GM21619 (cell line): ENCODE measurements at regions not wholly inside any gene's neighbourhood (a gene's known extent, or its start where the extent isn't known, plus 50 kb on each side); places are given as distances from the start of the nearest gene placed in this dataset.
"Not testable (repeated sequence)": the region's sequence is repeated elsewhere in the genome, so short reads cannot be mapped to it uniquely, and the experiment has no call there.

Source experiments
- ATAC-seq: cut with Tn5 transposase; IDR thresholded peaks from one replicate; pipeline ENCODE4 v1.9.1; 2021; ENCODE audit not compliant: unreplicated experiment

- no peak for ATAC-seq
Observed at GRCh38 chr13:84816567-84817105, 934.4 kb upstream of the SLITRK1 start.

GRCh38 chr13:84812789-84813188 lies 930.5 kb upstream of the SLITRK1 start:
- no peak for ATAC-seq

GRCh38 chr13:84812078-84812477 lies 929.8 kb upstream of the SLITRK1 start:
- ATAC-seq, result no peak

- no peak for ATAC-seq
Observed at GRCh38 chr13:84810781-84811180, 928.5 kb upstream of the SLITRK1 start.

GRCh38 chr13:84802073-84802472 lies 919.8 kb upstream of the SLITRK1 start:
- no peak for ATAC-seq

- no peak for ATAC-seq
Observed at GRCh38 chr13:84784443-84785153, 902.3 kb upstream of the SLITRK1 start.

GRCh38 chr13:84777316-84777715 lies 895.0 kb upstream of the SLITRK1 start:
- no peak for ATAC-seq

GRCh38 chr13:84776593-84776992 lies 894.3 kb upstream of the SLITRK1 start:
- no peak for ATAC-seq

GRCh38 chr13:84775920-84776319 lies 893.6 kb upstream of the SLITRK1 start:
- not testable (repeated sequence) for ATAC-seq

- no peak for ATAC-seq
Observed at GRCh38 chr13:84774111-84774510, 891.8 kb upstream of the SLITRK1 start.

- no peak for ATAC-seq
Observed at GRCh38 chr13:84760956-84761355, 878.7 kb upstream of the SLITRK1 start.

GRCh38 chr13:84749126-84749525 lies 866.9 kb upstream of the SLITRK1 start:
- no peak for ATAC-seq

GRCh38 chr13:84745051-84745551 lies 862.8 kb upstream of the SLITRK1 start:
- no peak for ATAC-seq

GRCh38 chr13:84744203-84744602 lies 861.9 kb upstream of the SLITRK1 start:
- ATAC-seq, result no peak

GRCh38 chr13:84741253-84741652 lies 859.0 kb upstream of the SLITRK1 start:
- ATAC-seq, result no peak

GRCh38 chr13:84739021-84739420 lies 856.7 kb upstream of the SLITRK1 start:
- ATAC-seq, result no peak

GRCh38 chr13:84737661-84738060 lies 855.4 kb upstream of the SLITRK1 start:
- ATAC-seq, result no peak

GRCh38 chr13:84730376-84730775 lies 848.1 kb upstream of the SLITRK1 start:
- ATAC-seq, result no peak

GRCh38 chr13:84705982-84706710 lies 823.9 kb upstream of the SLITRK1 start:
- ATAC-seq, result no peak

- no peak for ATAC-seq
Observed at GRCh38 chr13:84702174-84702573, 819.9 kb upstream of the SLITRK1 start.

- not testable (repeated sequence) for ATAC-seq
Observed at GRCh38 chr13:84697591-84697990, 815.3 kb upstream of the SLITRK1 start.

GRCh38 chr13:84686973-84687372 lies 804.7 kb upstream of the SLITRK1 start:
- no peak for ATAC-seq
